ENCODE measurements at regions not wholly inside any gene's neighbourhood (a gene's known extent, or its start where the extent isn't known, plus 50 kb on each side); places are given as distances from the start of the nearest gene placed in this dataset.

DNA sequence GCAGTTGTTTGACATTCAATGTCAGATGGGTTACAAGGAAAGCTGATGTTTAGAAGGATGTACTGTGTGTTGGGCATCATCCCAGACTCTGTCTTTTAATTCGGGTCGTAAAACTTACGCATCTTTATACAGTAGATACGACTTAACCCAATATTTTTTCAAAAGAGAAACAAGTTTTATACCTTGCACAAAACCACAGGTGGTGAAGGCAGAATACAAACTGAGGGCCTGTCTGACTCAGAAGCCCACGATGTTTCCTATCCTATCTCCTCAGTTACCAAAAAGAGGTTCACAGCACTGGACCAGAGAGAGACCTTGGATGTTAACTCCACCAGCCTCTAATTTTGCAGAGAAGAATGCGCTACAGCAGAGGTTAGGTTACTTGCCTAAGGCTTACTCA is 477.0 kb downstream of the FOXO1 start:
- no peak for DNase-seq (ENCODE audit: extremely low read depth, low read depth)
- TF ChIP-seq, protein P1, sequence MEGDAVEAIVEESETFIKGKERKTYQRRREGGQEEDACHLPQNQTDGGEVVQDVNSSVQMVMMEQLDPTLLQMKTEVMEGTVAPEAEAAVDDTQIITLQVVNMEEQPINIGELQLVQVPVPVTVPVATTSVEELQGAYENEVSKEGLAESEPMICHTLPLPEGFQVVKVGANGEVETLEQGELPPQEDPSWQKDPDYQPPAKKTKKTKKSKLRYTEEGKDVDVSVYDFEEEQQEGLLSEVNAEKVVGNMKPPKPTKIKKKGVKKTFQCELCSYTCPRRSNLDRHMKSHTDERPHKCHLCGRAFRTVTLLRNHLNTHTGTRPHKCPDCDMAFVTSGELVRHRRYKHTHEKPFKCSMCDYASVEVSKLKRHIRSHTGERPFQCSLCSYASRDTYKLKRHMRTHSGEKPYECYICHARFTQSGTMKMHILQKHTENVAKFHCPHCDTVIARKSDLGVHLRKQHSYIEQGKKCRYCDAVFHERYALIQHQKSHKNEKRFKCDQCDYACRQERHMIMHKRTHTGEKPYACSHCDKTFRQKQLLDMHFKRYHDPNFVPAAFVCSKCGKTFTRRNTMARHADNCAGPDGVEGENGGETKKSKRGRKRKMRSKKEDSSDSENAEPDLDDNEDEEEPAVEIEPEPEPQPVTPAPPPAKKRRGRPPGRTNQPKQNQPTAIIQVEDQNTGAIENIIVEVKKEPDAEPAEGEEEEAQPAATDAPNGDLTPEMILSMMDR (IDR thresholded peaks at IDR 0.05; ENCODE audit: low read depth, low read length): no peak

DNA sequence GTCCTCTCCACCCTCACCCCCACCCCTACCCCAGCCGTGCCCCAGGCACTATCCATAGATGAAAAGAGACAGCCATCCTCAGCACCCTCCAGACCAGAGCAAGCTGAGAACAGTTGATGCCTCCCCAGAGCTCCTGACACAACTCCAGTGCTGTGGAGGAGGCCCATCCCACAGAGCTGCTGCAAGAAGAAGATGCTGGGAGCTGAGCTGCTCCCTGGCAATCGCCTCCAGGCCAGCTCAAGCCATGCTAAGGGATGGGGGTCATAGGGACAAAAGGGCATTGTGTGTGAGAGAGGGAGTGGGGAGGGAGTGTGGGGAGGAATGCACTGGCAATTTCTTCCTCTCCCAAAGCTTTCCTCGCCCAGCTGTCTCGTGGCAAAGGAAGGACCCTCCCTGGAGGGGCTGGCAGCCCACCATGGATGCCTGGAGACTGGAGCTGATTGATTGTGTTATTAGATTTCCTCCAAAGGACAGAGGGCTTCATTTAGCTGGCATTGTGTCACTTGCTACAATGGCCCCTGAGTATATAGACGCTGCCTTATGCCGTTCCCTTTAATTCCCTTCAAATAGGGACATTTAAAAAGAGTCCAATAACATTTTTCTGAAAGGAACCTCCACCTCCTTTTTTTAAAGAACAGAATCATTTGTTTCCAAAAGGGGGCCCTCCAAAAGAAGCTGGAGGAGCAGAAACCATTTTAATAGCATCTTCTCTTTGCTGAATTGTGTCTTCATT is 476.4 kb downstream of the FOXO1 start:
- TF ChIP-seq, protein P1 (IDR thresholded peaks at IDR 0.05; ENCODE audit: low read depth, low read length): no peak

DNA sequence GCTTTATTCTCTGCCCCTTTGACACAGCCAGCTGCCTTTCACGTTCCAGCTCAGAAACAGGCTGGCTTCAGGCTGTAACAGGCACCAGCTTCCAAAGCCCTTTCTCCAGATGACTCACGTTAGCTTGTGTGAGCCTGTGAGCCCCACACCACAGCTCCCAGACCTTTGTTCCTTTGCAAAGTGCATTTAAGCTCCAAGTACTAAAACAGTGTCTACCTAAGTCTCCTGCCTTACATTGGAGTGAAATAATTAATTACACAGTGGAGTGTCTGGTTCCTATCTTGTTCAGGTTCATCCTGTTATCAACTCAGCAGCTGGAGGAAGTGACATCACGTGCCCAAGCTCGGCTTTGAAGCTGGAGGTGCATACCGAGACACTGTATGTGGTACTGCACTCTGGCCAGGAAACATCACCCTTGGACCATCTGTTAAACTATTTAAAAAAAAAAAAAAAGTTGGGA is 475.8 kb downstream of the FOXO1 start:
- DNase-seq (ENCODE audit: extremely low read depth, low read depth): no peak
- TF ChIP-seq, protein P1 (IDR thresholded peaks at IDR 0.05; ENCODE audit: low read depth, low read length): no peak

More for the DNA sequence above, 476.4 kb downstream of the FOXO1 start:
- DNase-seq (ENCODE audit: extremely low read depth, low read depth): no peak

DNA sequence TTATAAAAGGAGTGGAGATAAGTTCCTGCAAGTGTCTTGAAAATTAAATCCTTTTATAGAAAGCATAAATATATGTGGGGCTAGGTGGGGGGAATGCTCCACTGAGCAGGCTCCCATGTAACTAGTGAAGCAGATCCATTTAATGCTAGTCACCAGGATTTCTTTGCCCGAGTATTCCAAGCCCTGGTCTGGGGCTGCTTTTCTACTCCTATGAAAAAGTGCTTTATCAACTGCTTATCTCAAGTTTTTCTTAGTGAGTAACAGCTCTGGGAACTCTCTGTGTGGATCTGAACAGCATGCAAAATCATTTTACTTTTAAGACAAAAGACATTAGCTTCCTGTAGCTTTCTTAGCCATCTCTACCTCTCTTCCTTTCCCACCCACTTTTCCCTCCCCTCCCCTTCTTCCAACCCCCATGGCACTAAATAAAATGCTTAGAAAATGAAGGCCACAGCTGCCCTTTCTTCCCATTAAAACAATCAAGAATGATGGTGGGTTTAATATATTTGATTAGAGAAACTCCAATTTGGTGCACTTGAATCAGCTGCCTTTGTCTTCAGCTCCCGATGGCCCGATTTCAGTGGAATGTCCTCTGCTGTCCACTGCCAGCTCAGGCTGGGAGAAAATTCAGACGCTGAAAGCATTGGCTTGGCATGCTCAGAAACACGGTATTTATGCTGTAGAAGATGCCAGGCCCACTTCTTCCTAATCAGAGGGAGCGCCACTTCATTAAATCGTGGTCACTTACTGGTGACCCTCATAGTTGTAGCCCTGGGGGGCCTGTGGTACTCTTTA is 475.1 kb downstream of the FOXO1 start:
- no peak for DNase-seq (ENCODE audit: extremely low read depth, low read depth)

DNA sequence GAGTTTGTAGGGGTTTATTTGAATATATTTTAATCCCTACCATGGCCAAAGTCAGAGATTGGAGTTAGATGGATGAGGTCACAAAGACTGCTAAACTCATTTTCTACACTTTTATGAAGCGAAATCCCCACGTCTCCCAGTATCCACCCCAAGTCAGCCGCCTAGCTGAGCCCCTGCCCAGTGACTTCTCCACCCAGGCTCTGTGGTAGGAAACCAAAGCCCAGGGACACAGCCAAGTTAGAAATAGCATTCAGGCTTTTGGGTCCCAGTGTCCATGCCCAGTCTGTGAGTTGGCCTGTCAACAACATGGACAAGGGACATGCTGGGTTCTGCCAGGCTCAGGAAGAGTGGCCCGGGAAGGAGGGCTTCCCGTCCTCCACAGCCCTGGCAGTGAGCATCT is 474.0 kb downstream of the FOXO1 start:
- no peak for DNase-seq (ENCODE audit: extremely low read depth, low read depth)
- TF ChIP-seq, protein P1 (IDR thresholded peaks at IDR 0.05; ENCODE audit: low read depth, low read length): no peak

More for the DNA sequence above, 475.1 kb downstream of the FOXO1 start:
- TF ChIP-seq, protein P1 (IDR thresholded peaks at IDR 0.05; ENCODE audit: low read depth, low read length): no peak

DNA sequence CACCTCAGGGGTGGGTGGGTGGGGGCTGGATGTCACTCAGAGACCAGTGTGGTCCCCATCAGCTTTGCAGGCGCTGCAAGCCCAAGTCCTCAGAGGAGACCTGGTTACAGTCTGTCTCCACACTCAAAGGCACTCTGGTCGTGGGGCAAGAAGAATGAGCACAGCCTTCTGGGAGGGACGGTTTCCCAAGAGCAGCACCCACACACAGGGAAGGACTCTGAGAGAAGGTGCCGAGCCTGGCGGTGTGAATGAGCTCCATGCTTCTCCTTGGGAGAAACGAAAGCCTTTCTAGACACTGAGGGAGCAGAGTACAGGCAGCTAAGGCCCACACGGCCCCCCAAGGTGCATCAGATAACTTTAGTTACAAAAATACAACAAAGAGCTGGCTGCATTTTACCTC is 473.6 kb downstream of the FOXO1 start:
- TF ChIP-seq, protein P1 (IDR thresholded peaks at IDR 0.05; ENCODE audit: low read depth, low read length): no peak
- no peak for DNase-seq (ENCODE audit: extremely low read depth, low read depth)
